ENCODE measurements at regions not wholly inside any gene's neighbourhood (a gene's known extent, or its start where the extent isn't known, plus 50 kb on each side); places are given as distances from the start of the nearest gene placed in this dataset.
"Not testable (repeated sequence)": the region's sequence is repeated elsewhere in the genome, so short reads cannot be mapped to it uniquely, and the experiment has no call there.

DNA sequence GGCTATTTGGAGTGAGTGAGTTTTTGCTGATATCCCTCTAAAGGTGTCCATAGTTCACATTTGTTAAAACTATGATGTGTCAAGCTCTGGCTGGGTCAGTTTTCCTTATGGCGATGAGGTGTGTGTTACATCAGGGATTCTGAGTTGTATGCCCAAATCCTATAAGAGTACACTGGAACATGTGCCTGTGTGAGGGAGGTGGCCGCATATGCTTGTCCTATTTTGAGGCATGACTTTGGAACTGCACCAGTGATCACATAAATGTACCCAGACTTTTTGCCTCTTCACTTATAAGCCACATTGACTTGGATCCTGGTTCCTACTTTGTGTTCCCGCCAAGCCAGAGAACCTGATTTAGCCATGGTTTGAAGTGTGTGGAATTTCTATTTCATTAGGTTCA is 140.3 kb upstream of the RXFP2 start:
- TF ChIP-seq, protein P1, sequence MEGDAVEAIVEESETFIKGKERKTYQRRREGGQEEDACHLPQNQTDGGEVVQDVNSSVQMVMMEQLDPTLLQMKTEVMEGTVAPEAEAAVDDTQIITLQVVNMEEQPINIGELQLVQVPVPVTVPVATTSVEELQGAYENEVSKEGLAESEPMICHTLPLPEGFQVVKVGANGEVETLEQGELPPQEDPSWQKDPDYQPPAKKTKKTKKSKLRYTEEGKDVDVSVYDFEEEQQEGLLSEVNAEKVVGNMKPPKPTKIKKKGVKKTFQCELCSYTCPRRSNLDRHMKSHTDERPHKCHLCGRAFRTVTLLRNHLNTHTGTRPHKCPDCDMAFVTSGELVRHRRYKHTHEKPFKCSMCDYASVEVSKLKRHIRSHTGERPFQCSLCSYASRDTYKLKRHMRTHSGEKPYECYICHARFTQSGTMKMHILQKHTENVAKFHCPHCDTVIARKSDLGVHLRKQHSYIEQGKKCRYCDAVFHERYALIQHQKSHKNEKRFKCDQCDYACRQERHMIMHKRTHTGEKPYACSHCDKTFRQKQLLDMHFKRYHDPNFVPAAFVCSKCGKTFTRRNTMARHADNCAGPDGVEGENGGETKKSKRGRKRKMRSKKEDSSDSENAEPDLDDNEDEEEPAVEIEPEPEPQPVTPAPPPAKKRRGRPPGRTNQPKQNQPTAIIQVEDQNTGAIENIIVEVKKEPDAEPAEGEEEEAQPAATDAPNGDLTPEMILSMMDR (IDR thresholded peaks at IDR 0.05; ENCODE audit: extremely low read depth, missing control alignments): no peak
- DNase-seq (ENCODE audit: low spot score): no peak

DNA sequence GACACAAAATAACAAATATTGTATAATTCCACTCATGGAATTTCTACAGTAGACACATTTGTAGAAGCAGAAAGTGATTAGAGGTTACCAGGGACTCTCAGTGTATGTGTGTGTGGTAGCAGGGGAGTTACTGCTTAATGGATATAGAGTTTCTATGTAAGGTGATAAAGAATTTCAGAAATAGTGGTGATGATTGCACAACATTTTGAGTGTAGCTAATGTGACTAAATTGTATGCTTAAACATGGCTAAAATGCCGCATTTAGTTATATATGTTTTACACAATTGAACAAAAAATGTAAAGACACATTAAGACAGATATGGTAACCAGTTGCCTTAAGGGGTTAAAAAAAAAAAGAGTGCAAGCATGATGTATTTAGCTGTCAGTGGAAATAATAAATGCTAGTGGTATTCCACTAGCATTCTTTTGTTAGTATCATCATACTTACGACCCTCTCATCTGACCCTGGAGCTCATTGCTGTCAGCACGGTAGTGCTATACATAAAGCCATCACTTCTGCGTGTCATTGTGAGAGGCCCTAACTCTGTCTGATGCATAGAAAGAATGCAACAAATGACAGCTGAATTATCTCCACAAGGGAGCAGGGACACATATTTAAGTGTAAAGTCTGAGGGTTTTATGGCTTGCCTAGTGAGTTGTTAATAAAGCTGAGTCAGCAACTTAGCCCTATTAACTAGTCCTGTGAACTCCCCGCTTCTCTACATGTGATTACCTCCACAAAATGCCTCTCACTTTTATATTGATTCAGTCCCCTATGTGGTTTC is 134.1 kb upstream of the RXFP2 start:
- DNase-seq (ENCODE audit: low spot score): no peak
- TF ChIP-seq, protein P1 (IDR thresholded peaks at IDR 0.05; ENCODE audit: extremely low read depth, missing control alignments): no peak

DNA sequence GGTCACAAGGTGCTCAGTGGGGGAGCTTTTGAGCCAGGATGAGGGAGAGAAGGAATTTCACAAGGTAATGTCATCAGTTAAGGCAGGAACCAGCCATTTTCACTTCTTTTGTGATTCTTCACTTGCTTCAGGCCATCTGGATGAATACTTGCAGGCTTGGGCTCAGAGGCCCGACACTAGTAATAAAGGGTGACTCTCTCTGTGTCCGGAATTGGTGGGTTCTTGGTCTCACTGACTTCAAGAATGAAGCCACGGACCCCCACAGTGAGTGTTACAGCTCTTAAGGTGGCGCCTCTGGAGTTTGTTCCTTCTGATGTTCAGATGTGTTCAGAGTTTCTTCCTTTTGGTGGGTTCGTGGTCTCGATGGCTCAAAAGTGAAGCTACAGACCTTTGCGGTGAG is 131.8 kb upstream of the RXFP2 start:
- not testable (repeated sequence) for DNase-seq (ENCODE audit: low spot score)

DNA sequence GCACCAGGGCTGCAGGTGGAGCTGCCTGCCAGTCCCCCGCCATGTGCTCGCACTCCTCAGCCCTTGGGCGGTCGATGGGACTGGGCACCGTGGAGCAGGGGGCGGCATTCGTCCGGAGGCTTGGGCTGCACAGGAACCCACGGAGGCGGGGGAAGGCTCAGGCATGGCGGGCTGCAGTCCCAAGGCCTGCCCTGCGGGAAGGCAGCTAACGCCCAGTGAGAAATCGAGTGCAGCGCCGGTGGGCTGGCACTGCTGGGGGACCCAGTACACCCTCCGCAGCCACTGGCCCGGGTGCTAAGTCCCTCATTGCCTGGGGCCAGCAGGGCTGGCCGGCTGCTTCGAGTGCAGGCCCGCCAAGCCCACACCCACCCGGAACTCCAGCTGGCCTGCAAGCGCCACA is 130.5 kb upstream of the RXFP2 start:
- not testable (repeated sequence) for DNase-seq (ENCODE audit: low spot score)

DNA sequence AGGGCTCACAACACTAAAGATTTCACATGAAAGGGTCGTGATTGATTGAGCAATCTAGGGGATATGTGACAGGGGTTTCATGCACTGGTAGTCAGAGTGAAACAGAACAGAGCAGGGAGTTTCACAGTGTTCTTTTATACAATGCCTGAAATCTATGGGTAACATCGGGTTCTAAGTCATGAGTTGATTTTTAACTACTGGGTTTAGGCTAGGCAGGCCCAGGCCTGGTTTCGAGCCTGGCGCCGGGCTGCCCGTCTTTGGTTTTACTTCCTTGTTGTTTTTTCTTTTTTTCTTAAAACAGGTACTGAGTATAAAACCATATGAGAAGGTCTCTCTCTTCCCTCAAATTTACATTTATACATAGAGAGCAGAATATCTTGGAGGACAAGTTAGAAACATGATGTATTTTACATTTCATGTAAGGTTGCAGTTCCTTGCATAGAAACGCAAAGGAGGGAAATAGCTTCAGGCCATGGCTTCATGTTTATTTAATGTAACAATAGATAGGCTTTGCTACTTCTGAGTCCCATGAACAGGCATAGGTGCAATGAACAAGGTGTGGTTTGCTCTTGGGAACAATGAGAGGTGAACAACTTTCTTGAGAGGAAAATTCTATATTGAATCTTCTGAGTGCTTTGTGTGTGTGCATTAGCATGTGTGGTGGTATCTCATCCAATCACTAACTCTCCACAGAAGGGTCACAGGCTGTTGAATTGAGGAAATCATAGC is 128.9 kb upstream of the RXFP2 start:
- TF ChIP-seq, protein P1 (IDR thresholded peaks at IDR 0.05; ENCODE audit: extremely low read depth, missing control alignments): no peak
- DNase-seq (ENCODE audit: low spot score): no peak

DNA sequence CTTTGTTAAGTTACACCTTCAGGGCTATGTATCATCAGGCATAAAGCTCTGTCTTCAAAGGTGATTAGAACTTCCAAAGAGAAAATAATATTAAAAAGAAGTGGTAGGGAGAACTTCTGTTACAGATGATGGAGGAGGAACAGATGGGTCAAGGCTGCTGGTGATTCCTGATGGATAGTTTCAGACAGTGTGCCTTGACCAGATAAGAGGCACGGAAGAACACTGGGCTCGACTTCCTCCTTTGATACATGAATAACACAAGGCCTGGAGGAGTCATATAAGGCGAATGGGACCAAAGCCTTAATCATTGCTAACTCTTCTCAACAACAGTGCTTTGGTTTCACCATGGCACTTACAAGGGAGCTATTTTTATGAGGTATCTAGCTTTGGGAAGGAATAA is 128.1 kb upstream of the RXFP2 start:
- TF ChIP-seq, protein P1 (IDR thresholded peaks at IDR 0.05; ENCODE audit: extremely low read depth, missing control alignments): no peak
- no peak for DNase-seq (ENCODE audit: low spot score)

DNA sequence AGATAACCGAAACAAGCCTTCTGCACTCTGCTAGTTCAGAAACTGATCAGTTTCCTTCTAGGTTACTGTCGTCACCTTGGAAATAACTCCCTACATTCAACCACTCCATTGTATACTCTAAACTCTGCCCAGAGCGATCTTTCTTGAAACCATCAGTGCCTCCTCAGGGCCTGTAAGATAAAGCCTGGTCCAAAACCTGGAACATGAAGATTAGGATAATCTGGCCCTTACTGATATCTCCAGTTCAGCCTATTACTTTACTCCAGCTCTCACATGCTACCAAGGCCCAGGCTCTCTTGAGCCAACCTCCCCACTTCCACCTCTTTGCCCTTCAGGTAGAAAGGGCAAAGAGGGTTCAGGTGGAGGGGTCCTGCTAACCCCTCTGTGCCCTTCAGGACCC is 125.3 kb upstream of the RXFP2 start:
- TF ChIP-seq, protein P1 (IDR thresholded peaks at IDR 0.05; ENCODE audit: extremely low read depth, missing control alignments): no peak

DNA sequence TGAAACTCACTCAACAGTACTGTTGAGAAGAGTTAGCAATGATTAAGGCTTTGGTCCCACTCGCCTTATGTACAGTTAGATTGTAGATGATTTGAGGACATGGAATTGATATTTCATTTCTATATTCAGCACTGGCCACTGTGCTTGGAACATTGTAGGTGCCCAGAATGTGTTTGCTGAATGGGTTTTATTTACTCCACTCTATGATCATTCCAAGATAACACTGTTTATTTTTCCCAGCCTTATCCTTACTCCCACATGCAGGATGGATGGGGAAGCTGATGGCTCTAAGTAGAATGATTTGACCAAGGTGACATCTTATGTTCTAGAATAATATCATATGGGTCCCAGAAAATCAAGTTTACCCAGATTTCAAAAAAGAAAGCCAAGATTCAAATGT is 124.6 kb upstream of the RXFP2 start:
- DNase-seq (ENCODE audit: low spot score): no peak
- TF ChIP-seq, protein P1 (IDR thresholded peaks at IDR 0.05; ENCODE audit: extremely low read depth, missing control alignments): no peak

More for the DNA sequence above, 125.3 kb upstream of the RXFP2 start:
- DNase-seq (ENCODE audit: low spot score): no peak
